ENCODE measurements at regions not wholly inside any gene's neighbourhood (a gene's known extent, or its start where the extent isn't known, plus 50 kb on each side); places are given as distances from the start of the nearest gene placed in this dataset.
"Not testable (repeated sequence)": the region's sequence is repeated elsewhere in the genome, so short reads cannot be mapped to it uniquely, and the experiment has no call there.

GRCh38 chr7:153989742-153990425, 62.3 kb upstream of the DPP6 start:
- not testable (repeated sequence) for H3K79me1 ChIP-seq (ENCODE audit: low read depth, low read length); H3K27me3 ChIP-seq (ENCODE audit: control insufficient read depth in 3 of 3, insufficient read depth in 3 of 3, low read depth in 1 of 3, low read length in 3 of 3); H2BK12ac ChIP-seq (ENCODE audit: low read length); H3K4me1 ChIP-seq (ENCODE audit: control insufficient read depth in 2 of 2, insufficient read depth in 1 of 2, low read depth in 1 of 2, low read length in 2 of 2); H3K4me3 ChIP-seq (ENCODE audit: low read length in 2 of 2); H3K9ac ChIP-seq (ENCODE audit: low read depth, low read length, poor library complexity); H3K9me3 ChIP-seq (replicated peaks in 1 of 2; ENCODE audit: control insufficient read depth in 2 of 2, insufficient read depth in 1 of 2, low read depth in 1 of 2, low read length in 2 of 2); H3K36me3 ChIP-seq (replicated peaks in 1 of 2; ENCODE audit: control insufficient read depth in 2 of 2, insufficient read depth in 2 of 2, low read length in 2 of 2); H3K23ac ChIP-seq (ENCODE audit: low read depth, low read length, poor library complexity); H4K8ac ChIP-seq (ENCODE audit: low read depth, low read length); H2BK120ac ChIP-seq (ENCODE audit: low read depth, low read length); H3K27ac ChIP-seq (replicated peaks; ENCODE audit: low read length); H3K14ac ChIP-seq (ENCODE audit: low read length); H3K4ac ChIP-seq (ENCODE audit: low read length); H2BK15ac ChIP-seq (ENCODE audit: low read length); DNase-seq (ENCODE audit: low spot score); H4K91ac ChIP-seq (ENCODE audit: low read depth, low read length, poor library complexity); H3K4me2 ChIP-seq (ENCODE audit: insufficient read depth, low read length, poor library complexity, severe bottlenecking); H2AFZ ChIP-seq (ENCODE audit: low read length); H2AK5ac ChIP-seq (ENCODE audit: low read depth, low read length); H3K18ac ChIP-seq (ENCODE audit: low read length); H2BK5ac ChIP-seq (ENCODE audit: low read length)
- no CpG with 5 or more reads among the region's 11 CpGs for WGBS, 2 donors (ENCODE audit: extremely low coverage in 2 of 2, insufficient read length in 2 of 2, insufficient replicate concordance in 1 of 2)

DNA sequence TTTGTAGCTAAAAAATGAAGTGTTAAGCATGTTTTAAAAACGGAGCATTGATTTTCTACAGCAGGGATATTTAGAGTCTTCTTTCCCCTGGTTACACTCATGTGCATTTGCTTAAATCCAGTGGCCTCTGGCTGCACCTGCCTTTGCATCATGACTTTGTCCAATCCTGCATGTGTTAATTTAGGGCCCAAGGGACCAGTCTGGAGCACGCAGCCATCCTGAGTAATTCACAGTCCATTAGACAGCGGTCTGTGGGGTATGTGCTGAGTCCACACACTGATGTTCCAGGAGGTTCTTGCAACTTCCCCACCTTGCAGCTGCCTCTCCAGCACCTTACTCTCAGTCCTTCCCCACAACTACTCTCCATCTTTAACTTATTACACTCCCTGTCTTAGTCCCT, 60.7 kb upstream of the DPP6 start:
- H3K4me1 ChIP-seq (ENCODE audit: control insufficient read depth in 2 of 2, insufficient read depth in 1 of 2, low read depth in 1 of 2, low read length in 2 of 2); H3K14ac ChIP-seq (ENCODE audit: low read length); H2BK120ac ChIP-seq (ENCODE audit: low read depth, low read length); H3K36me3 ChIP-seq (replicated peaks in 1 of 2; ENCODE audit: control insufficient read depth in 2 of 2, insufficient read depth in 2 of 2, low read length in 2 of 2); H3K4me2 ChIP-seq (ENCODE audit: insufficient read depth, low read length, poor library complexity, severe bottlenecking); H2BK12ac ChIP-seq (ENCODE audit: low read length); H3K27me3 ChIP-seq (ENCODE audit: control insufficient read depth in 3 of 3, insufficient read depth in 3 of 3, low read depth in 1 of 3, low read length in 3 of 3); H3K23ac ChIP-seq (ENCODE audit: low read depth, low read length, poor library complexity); H3K9ac ChIP-seq (ENCODE audit: low read depth, low read length, poor library complexity); H4K8ac ChIP-seq (ENCODE audit: low read depth, low read length); H4K91ac ChIP-seq (ENCODE audit: low read depth, low read length, poor library complexity); H3K9me3 ChIP-seq (replicated peaks in 1 of 2; ENCODE audit: control insufficient read depth in 2 of 2, insufficient read depth in 1 of 2, low read depth in 1 of 2, low read length in 2 of 2); H3K27ac ChIP-seq (replicated peaks; ENCODE audit: low read length); H3K4ac ChIP-seq (ENCODE audit: low read length); H2AK5ac ChIP-seq (ENCODE audit: low read depth, low read length); H2BK15ac ChIP-seq (ENCODE audit: low read length); H2AFZ ChIP-seq (ENCODE audit: low read length); H3K18ac ChIP-seq (ENCODE audit: low read length); H3K79me1 ChIP-seq (ENCODE audit: low read depth, low read length); H2BK5ac ChIP-seq (ENCODE audit: low read length); H3K4me3 ChIP-seq (ENCODE audit: low read length in 2 of 2); DNase-seq (ENCODE audit: low spot score): not testable (repeated sequence)
- WGBS, 2 donors (ENCODE audit: extremely low coverage in 2 of 2, insufficient read length in 2 of 2, insufficient replicate concordance in 1 of 2) = no CpG with 5 or more reads among the region's 3 CpGs

GRCh38 chr7:153993402-153993801, 58.8 kb upstream of the DPP6 start:
- not testable (repeated sequence) for H2AFZ ChIP-seq (ENCODE audit: low read length); H2BK5ac ChIP-seq (ENCODE audit: low read length); H4K8ac ChIP-seq (ENCODE audit: low read depth, low read length); H3K4ac ChIP-seq (ENCODE audit: low read length); H3K14ac ChIP-seq (ENCODE audit: low read length); H3K27ac ChIP-seq (replicated peaks; ENCODE audit: low read length); H3K9me3 ChIP-seq (replicated peaks in 1 of 2; ENCODE audit: control insufficient read depth in 2 of 2, insufficient read depth in 1 of 2, low read depth in 1 of 2, low read length in 2 of 2); H3K9ac ChIP-seq (ENCODE audit: low read depth, low read length, poor library complexity); H2AK5ac ChIP-seq (ENCODE audit: low read depth, low read length); H2BK120ac ChIP-seq (ENCODE audit: low read depth, low read length); H4K91ac ChIP-seq (ENCODE audit: low read depth, low read length, poor library complexity); DNase-seq (ENCODE audit: low spot score); H3K18ac ChIP-seq (ENCODE audit: low read length); H2BK15ac ChIP-seq (ENCODE audit: low read length); H2BK12ac ChIP-seq (ENCODE audit: low read length); H3K79me1 ChIP-seq (ENCODE audit: low read depth, low read length); H3K4me3 ChIP-seq (ENCODE audit: low read length in 2 of 2); H3K23ac ChIP-seq (ENCODE audit: low read depth, low read length, poor library complexity); H3K36me3 ChIP-seq (replicated peaks in 1 of 2; ENCODE audit: control insufficient read depth in 2 of 2, insufficient read depth in 2 of 2, low read length in 2 of 2); H3K4me1 ChIP-seq (ENCODE audit: control insufficient read depth in 2 of 2, insufficient read depth in 1 of 2, low read depth in 1 of 2, low read length in 2 of 2); H3K27me3 ChIP-seq (ENCODE audit: control insufficient read depth in 3 of 3, insufficient read depth in 3 of 3, low read depth in 1 of 3, low read length in 3 of 3); H3K4me2 ChIP-seq (ENCODE audit: insufficient read depth, low read length, poor library complexity, severe bottlenecking)
- WGBS, 2 donors (ENCODE audit: extremely low coverage in 2 of 2, insufficient read length in 2 of 2, insufficient replicate concordance in 1 of 2) = no CpG with 5 or more reads among the region's 2 CpGs

DNA sequence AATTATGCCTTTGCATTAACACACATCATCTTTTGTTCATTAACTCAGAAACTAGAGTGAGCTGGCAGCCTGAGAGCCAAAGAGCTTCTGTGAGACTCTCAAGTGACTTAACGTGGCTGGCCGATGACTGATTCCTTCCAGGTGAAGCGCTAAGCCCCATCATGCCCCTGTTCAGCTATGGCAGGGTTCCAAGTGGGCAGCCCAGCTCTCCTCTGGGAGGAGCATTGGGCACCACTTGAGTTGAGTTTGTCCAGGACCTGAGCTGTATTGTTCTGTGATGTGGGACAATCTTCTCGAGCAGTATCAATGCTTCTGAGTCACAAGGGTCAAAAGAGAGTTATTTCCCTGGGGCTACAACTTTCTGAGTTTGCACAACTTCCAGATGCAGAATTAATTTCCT, 53.3 kb upstream of the DPP6 start:
- not testable (repeated sequence) for DNase-seq (ENCODE audit: low spot score)

More for the DNA sequence above, 53.3 kb upstream of the DPP6 start:
- not testable (repeated sequence) for H2BK120ac ChIP-seq (ENCODE audit: low read depth, low read length); H2BK15ac ChIP-seq (ENCODE audit: low read length); H3K4ac ChIP-seq (ENCODE audit: low read length); H3K79me1 ChIP-seq (ENCODE audit: low read depth, low read length); H2AK5ac ChIP-seq (ENCODE audit: low read depth, low read length); H3K9ac ChIP-seq (ENCODE audit: low read depth, low read length, poor library complexity); H3K36me3 ChIP-seq (replicated peaks in 1 of 2; ENCODE audit: control insufficient read depth in 2 of 2, insufficient read depth in 2 of 2, low read length in 2 of 2); H3K4me3 ChIP-seq (ENCODE audit: low read length in 2 of 2); H3K4me1 ChIP-seq (ENCODE audit: control insufficient read depth in 2 of 2, insufficient read depth in 1 of 2, low read depth in 1 of 2, low read length in 2 of 2); H4K8ac ChIP-seq (ENCODE audit: low read depth, low read length); H3K18ac ChIP-seq (ENCODE audit: low read length); H3K23ac ChIP-seq (ENCODE audit: low read depth, low read length, poor library complexity); H3K27me3 ChIP-seq (ENCODE audit: control insufficient read depth in 3 of 3, insufficient read depth in 3 of 3, low read depth in 1 of 3, low read length in 3 of 3); H3K4me2 ChIP-seq (ENCODE audit: insufficient read depth, low read length, poor library complexity, severe bottlenecking); H2BK5ac ChIP-seq (ENCODE audit: low read length); H3K27ac ChIP-seq (replicated peaks; ENCODE audit: low read length); H2BK12ac ChIP-seq (ENCODE audit: low read length); H3K14ac ChIP-seq (ENCODE audit: low read length); H2AFZ ChIP-seq (ENCODE audit: low read length); H4K91ac ChIP-seq (ENCODE audit: low read depth, low read length, poor library complexity); H3K9me3 ChIP-seq (replicated peaks in 1 of 2; ENCODE audit: control insufficient read depth in 2 of 2, insufficient read depth in 1 of 2, low read depth in 1 of 2, low read length in 2 of 2)
- WGBS, 2 donors (ENCODE audit: extremely low coverage in 2 of 2, insufficient read length in 2 of 2, insufficient replicate concordance in 1 of 2) = no CpG with 5 or more reads among the region's 4 CpGs

Data from neuronal stem cell (in vitro differentiated cells).